ENCODE measurements at regions not wholly inside any gene's neighbourhood (a gene's known extent, or its start where the extent isn't known, plus 50 kb on each side); places are given as distances from the start of the nearest gene placed in this dataset.

GRCh38 chr18:75656563-75657247 is 229.2 kb upstream of the SMIM21 start (continued):
- TF ChIP-seq ZNF462 (CRISPR knock-in tag; IDR thresholded peaks at IDR 0.05) (no peak), EZH2 (IDR thresholded peaks at IDR 0.05; ENCODE audit: low read depth, unreplicated experiment) (no peak), ETS1 (IDR thresholded peaks at IDR 0.05) (no peak), JUNB (IDR thresholded peaks at IDR 0.05; ENCODE audit: unreplicated experiment) (no peak), CREB1 (CRISPR knock-in tag; IDR thresholded peaks at IDR 0.05; ENCODE audit: low read depth) (no peak), ZNF114 (CRISPR knock-in tag; IDR thresholded peaks at IDR 0.05) (no peak), STAT1 (IDR thresholded peaks at IDR 0.05; ENCODE audit: unreplicated experiment) (no peak)

- peak overlapping the region; percentile 8; the same call in 1 of the 2 replicates for H3K27ac Mint-ChIP-seq
- H2AFZ ChIP-seq = no peak overlapping the region
- peaks cover 4% of the 10 kb centered on the region; the same call in 1 of the 2 replicates for H3F3A ChIP-seq (replicated peaks; ENCODE audit: low read depth)
- H3K27ac ChIP-seq (ENCODE audit: low read depth) = peak overlapping the region; percentile 36
- no peaks in the 10 kb centered on the region for H3K79me2 ChIP-seq (replicated peaks; ENCODE audit: insufficient read depth)
- H3K9me2 ChIP-seq (ENCODE audit: insufficient read depth) = peaks cover 5% of the 10 kb centered on the region
- no peaks in the 10 kb centered on the region for H4K20me1 ChIP-seq (replicated peaks; ENCODE audit: insufficient read depth)
- H3K4me3 ChIP-seq = no peak overlapping the region
- no peaks in the 10 kb centered on the region for H3K36me3 ChIP-seq (ENCODE audit: insufficient read depth)
- peaks cover 13% of the 10 kb centered on the region for H3K9me3 Mint-ChIP-seq
- peak overlapping the region; percentile 9; the same call in 2 of the 3 replicates for H3K4me3 Mint-ChIP-seq
- peak overlapping the region; percentile 71; the same call in 1 of the 2 replicates for H3K4me2 ChIP-seq
- peak; percentile 34 for DNase-seq (ENCODE audit: low spot score)
- H3K4me1 Mint-ChIP-seq = peaks cover 34% of the 10 kb centered on the region
- H3K36me3 Mint-ChIP-seq (ENCODE audit: low read depth) = peaks cover 12% of the 10 kb centered on the region; the same call in 2 of the 3 replicates
- peaks cover 2% of the 10 kb centered on the region for H3K27me3 Mint-ChIP-seq (ENCODE audit: insufficient read depth, low read depth, poor library complexity)
- ATAC-seq = peak; percentile 75
- peaks cover 26% of the 10 kb centered on the region for H3K4me1 ChIP-seq (ENCODE audit: insufficient read depth)
- no peaks in the 10 kb centered on the region for H3K27me3 ChIP-seq (ENCODE audit: insufficient read depth)
- TF ChIP-seq ETS1 (IDR thresholded peaks at IDR 0.05) = 0 out of 2 replicates have a peak, but pooled peaks have one; percentile 23
Measured at GRCh38 chr18:75656035-75656434, 228.5 kb upstream of the SMIM21 start.

All from GM23338 (cell line).